Stimulated activated CD4-positive, alpha-beta T cell treated with anti-CD3 and anti-CD28 coated beads, TNF-alpha, amount 100 ng/mL, for 24 hours (primary cell): ENCODE measurements at regions not wholly inside any gene's neighbourhood (a gene's known extent, or its start where the extent isn't known, plus 50 kb on each side); places are given as distances from the start of the nearest gene placed in this dataset.

ENCODE experiments used
- DNase-seq, 3 experiments: peaks; one replicate each; pipeline ENCODE4 v3.0.0-alpha.2; 2020; ENCODE audit warnings: low read depth in 3 of 3

DNA sequence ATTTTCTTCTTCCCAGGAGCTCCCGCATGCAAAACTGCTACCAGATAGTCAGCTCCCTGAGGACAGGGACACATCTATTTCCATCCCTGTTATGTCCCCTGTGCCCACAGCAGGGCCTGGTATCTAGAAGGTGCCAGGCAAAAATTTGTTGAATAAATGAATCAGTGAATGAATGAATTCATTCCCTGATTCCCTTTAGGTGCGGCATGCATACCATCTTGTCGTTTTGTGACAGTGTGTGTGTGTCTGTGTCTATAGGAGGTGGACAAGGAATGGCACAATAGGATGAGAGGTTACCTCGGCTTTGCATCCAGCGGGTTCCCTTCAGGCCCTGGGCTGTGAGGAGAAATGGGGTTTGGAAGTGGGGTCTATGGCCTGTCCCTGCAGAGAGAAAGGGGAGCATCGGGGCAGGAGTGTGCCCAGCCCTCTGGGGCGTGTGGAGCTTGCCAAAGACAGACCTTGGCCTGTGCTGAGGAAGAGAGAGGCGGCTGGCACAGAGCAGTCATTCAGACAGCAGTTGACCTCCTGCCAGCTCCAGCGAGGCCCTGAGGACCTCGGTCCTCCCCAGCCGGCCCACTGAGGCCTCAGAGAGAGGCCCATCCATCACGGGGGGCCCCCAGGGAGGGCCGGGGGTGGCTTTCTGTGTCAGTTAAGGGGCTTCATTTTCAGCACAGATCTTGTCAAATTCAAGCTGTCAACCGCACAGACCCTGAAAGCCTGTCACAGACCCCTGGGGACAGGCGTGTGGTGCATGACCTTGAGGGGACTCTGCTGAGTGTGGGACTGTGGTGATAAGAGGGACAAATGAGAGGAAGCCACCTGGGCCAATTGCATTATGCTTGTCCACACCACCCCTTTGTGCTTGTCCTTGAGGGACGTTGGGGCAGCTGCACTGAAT lies 125.9 kb upstream of the CXCR4 start:
- DNase-seq, result no peak

GRCh38 chr2:136242687-136243277 lies 124.8 kb upstream of the CXCR4 start:
- peak in 2 of 3 experiments; percentile 9 to 36 for DNase-seq

GRCh38 chr2:136242100-136242499 lies 124.2 kb upstream of the CXCR4 start:
- DNase-seq, result no peak

DNA sequence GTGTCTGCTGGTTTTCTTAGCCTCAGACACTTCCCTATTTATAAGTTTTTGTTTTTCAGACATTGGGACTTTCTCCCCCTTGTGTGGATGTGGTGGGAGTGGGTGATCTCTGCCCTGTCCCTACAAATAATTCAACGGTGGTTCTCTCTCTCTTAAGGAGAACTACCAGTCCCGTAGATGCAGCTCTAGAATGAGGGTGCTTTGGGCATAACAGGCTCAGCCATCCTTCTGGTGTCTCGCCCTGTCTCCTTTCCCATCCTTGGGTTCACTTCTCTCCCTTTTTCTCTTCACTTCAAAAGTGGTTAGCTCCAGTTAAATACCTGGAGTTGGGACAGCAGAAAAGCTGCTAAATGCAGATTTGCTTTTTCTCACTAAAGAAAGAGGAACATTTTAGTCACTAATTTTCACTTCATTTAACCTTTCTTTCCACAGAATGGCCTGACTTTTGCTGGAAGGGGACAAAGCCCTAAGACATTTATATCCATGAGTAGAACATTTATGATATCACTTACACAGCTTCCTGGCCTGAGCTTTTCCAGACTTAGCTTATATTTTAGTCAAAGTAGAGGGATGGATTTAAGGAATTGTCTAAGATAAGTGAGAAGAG lies 121.2 kb upstream of the CXCR4 start:
- DNase-seq, result no peak

GRCh38 chr2:136238286-136239078 lies 120.5 kb upstream of the CXCR4 start:
- peak in 1 of 3 experiments; percentile 6 for DNase-seq

DNA sequence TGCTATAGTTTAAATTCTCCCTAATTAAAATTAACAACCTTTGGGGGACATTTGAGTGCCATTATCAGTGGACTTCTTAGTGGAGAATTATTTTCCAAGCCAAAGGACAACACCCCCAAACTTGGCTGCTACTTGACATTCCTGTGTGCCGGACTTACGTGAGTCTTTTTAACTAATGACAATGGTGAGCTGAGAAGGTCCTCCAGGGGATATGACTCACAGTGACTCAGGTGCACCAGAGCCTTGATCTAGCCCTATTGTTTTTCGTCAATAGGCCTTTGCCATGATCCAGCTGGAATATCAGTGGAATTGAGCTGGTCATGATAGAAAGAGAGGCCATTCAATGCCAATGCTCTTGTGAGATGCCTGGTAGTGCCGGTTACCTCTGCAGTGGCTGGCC lies 118.1 kb upstream of the CXCR4 start:
- DNase-seq, result no peak

GRCh38 chr2:136235546-136235945 lies 117.6 kb upstream of the CXCR4 start:
- no peak for DNase-seq

DNA sequence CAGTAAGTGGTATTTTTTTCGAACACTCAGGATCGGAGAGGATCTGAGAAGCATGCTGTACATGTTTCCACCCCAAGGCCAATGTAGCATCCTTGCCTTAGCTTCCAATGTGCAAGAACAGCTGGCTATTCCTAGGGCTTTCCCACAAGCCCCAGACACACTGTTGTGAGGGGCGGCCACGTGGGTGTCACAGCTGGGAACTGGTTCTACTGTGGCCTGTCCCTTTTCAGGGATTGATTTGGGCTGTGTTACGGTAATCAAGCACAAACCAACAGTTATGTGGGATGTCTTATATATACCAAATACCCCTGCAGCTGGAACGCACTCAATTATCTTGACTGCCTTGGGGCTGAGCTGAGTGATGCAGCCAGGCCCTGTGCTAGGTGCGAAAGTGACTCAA lies 116.3 kb upstream of the CXCR4 start:
- DNase-seq, result no peak

DNA sequence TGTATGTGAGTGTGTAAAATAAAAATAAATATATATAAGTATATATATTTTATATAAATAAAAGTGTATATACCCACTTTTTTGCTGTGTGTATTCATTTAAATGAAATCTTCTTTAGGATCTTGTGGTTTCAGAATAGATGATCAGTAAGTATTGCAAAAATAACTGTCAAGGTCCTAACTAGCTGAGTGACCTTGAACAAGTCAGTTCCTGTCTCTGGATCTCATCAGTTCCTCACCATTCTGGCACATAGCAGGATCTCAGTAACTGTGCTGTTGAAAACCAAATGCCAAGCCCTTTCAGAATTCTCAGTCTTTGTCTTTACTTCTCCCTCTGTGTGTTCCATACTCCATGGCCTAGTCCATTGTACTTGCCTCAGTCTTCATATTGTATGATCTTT lies 115.3 kb upstream of the CXCR4 start:
- DNase-seq, result no peak

DNA sequence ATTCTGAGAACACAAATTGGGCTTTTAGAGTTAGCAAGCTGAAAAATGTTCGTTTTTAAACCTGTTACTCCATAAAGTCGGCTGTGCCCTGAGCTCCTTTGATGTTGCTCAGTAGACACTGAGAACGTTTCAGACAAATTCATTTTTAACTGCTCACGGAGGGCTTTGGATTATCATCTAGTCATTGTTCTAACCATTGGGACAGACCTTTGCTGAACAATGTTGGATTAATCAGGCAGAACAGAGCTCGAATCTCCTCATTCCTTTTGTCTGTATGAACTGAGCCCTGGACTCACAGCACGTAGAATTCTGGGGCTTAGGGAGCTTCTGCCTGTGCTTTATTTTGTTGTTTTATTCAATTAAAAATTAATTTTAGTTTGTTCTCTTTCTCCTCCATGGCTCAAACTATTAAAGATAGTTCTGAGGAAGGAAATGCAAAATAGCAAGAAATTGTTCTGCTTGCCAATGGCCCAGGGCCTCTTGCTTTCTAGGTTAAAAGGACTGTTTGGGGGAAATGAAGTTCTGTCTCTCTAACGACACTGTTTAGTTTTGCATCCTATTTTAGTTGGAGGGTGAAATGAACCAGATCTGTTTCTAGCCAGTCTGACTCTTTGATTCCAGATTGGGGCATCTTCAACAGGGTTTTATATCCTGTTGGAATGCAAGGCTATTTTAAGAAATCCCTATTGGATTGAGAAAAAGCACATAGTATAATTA lies 114.7 kb upstream of the CXCR4 start:
- DNase-seq, result no peak

DNA sequence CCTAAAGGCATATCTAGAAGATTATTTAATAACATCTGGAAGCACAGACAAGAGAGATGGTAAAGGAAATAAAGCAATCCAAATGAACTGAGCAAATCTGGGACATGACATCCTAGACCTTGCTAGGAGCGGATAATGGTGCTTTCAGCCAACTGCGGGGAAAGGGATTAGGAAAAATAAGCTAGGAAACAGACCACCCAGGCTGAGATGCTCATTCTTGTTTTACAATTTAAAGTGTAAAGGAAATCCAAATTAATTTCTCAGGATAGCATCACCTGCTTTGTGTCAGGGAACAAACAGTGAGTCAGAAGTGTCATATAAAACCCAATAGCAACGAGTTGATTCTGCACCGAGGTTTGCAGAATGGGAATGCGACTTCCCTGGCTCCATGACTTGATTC lies 112.5 kb upstream of the CXCR4 start:
- no peak for DNase-seq

DNA sequence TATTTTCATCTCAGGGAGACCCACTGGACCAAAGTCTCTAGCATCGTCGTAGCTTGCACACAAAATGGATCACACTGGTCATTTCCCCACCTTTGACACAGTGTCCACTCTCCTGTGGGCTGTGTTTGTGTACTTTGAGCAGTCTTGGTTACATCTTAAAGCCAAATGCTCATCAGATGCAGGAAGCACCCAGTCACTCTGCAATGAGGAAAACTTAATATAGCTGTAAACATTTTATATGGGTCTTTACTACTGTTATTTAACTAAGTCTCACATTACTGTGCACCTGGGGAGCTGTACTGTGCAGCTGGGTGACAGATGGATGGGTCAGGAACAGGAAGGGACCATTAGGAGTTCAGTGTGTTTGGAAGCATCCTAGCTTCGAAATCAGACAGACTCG lies 109.0 kb upstream of the CXCR4 start:
- no peak for DNase-seq

- no peak for DNase-seq
These were observed 108.2 kb upstream of the CXCR4 start for GRCh38 chr2:136225950-136226835.

DNA sequence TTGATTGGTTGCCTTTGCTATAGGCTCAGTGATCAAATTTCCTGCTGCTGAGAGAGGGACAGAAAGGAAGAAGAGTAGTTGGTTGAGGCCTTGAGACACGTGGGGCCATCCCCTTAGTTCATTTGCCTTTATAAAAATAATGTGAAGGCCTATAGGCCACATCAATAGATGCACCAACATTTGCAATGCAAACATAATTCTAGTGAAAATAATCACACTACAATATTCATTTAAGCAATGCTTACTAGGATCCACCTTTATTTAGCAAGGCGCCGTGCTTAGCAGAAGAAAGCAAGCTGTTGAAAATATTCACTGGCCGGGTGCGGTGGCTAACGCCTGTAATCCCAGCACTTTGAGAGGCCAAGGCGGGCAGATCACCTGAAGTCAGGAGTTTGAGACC lies 105.3 kb upstream of the CXCR4 start:
- DNase-seq, result no peak

DNA sequence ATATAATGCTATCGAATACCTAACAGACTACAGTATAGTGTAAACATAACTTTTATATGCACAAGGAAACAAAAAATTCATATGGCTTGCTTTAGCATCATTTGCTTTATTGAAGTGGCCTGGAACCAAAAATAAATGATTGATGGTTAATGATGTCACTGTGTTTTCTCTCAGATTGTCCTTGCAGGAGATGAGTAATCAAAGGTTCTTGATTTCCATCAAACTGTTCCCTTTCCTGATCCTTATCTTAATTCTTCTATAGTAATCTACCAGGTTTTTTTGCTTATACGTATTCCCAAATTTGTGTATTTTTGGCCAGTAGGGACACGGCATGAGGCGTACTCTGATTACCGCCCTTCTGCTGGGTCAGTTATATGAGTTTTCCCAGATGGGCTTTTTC lies 104.9 kb upstream of the CXCR4 start:
- DNase-seq, result no peak

DNA sequence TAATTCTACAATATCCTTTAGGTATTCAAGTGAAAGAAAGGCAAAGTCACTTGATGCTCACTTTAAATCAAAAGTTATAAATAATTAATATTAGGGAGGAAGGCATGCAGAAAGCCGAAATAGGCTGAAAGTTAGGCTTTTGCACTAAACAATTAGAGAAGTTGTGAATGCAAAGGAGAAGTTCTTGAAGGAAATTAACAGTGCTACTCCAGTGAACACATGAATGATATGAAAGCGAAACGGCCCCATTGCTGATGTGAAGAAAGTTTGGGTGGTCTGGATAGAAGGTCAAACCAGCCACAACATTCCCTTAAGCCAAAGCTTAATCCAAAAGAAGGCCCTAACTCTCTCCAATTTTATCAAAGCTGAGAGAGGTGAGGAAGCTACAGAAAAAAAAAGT lies 103.1 kb upstream of the CXCR4 start:
- DNase-seq, result no peak

DNA sequence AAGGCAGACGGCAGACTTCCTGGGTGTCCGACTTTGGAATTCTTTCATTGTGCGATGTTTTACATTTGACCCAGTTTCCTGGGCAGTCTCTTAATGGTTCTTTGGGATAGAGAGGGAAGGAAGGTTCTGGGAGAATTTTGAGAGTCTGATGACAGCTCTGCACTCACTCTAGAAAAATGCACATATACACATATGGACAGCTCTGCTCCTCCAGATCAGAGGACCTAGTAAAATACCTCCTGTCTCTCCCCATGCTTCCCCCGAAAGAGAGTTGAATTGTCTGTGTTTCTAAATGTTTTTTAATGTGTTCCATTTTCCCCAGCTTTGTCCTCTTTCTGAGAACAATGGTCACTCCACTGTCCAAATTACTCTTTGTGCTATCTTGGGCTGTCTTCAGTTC lies 102.0 kb upstream of the CXCR4 start:
- no peak for DNase-seq

GRCh38 chr2:136219341-136219740 lies 101.4 kb upstream of the CXCR4 start:
- DNase-seq, result no peak

GRCh38 chr2:136217996-136218395 lies 100.0 kb upstream of the CXCR4 start:
- no peak for DNase-seq

DNA sequence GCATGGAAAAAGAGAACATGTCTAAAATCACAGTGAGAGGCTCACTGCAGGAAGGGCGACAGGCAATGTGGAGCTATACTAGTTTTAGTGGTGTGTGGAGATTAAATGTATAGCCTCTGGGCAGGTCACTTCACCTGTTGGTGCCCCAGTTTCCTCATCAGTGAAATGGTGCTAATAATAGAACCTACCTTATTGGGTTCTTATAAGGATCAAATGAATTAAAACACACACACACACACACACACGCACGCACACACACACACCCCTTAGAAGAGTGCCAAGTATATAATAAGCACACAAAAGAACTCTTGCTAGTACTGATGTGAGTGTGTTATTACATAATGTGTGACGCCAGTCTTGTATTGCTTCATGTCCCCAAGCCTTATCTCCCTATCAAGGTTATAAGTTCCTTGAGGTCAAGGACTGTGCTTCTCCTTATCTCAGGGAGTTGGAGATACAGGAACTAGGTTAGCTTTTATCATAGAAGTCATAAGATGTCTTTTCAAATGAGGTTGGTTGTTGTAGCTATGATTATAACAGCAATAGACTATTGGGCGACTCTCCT lies 98.0 kb upstream of the CXCR4 start:
- DNase-seq, result no peak
